OCI-LY7 (cell line): ENCODE measurements at regions not wholly inside any gene's neighbourhood (a gene's known extent, or its start where the extent isn't known, plus 50 kb on each side); places are given as distances from the start of the nearest gene placed in this dataset.

Experiments
- BruUV-seq: library from RNA; stranded (reverse); fragments of 400-500 nt; replicated peaks from 2 replicates; lab custom pipeline; 2021; lab: Mats Ljungman, UMichigan
- CTCF ChIA-PET: fragments of 300-600 bp; sonication (Branson Sonifier 250); formaldehyde crosslinking; loops from one replicate; lab custom pipeline; 2022; ENCODE audit warnings: antibody characterized with exemption; ENCODE audit not compliant: unreplicated experiment; lab: Charles Lee
- POLR2A ChIA-PET: fragments of 300-600 bp; sonication (Branson Sonifier 250); formaldehyde crosslinking; loops from one replicate; lab custom pipeline; 2022; ENCODE audit warnings: antibody characterized with exemption; lab: Charles Lee
- DNase-seq: peaks from one replicate; pipeline ENCODE4 v3.0.0-alpha.2; 2015; ENCODE audit warnings: low spot score
- H2AFZ ChIP-seq: fragments of 200-600 bp; sonication (generic), shearing (Covaris generic); 2 replicates; pipeline ENCODE4 v1.6.1; 2014; ENCODE audit warnings: mild to moderate bottlenecking, antibody characterized with exemption, low read length, moderate library complexity
- H3K27ac ChIP-seq: fragments of 200-600 bp; sonication (generic); 2 replicates; pipeline ENCODE4 v1.5.1; 2014; ENCODE audit warnings: mixed run types, low read depth, mild to moderate bottlenecking, moderate library complexity, low read length, inconsistent platforms; ENCODE audit not compliant: poor library complexity, severe bottlenecking
- H3K36me3 ChIP-seq: fragments of 200-600 bp; sonication (generic); 2 replicates; pipeline ENCODE4 v1.6.1; 2014; ENCODE audit warnings: mild to moderate bottlenecking, antibody characterized with exemption, low read length, moderate library complexity, mixed read lengths; ENCODE audit not compliant: insufficient read depth
- H3K4me1 ChIP-seq: fragments of 200-600 bp; sonication (generic); 2 replicates; pipeline ENCODE4 v1.5.1; 2014; ENCODE audit warnings: mild to moderate bottlenecking, low read length; ENCODE audit not compliant: insufficient read depth, poor library complexity, severe bottlenecking
- H3K4me2 ChIP-seq: fragments of 200-600 bp; sonication (generic); 2 replicates; pipeline ENCODE4 v1.6.1; 2014; ENCODE audit warnings: mild to moderate bottlenecking, low read length
- H3K4me3 ChIP-seq: fragments of 200-600 bp; sonication (generic); 2 replicates; pipeline ENCODE4 v1.5.1; 2014; ENCODE audit warnings: mild to moderate bottlenecking, low read depth, low read length; ENCODE audit not compliant: poor library complexity, severe bottlenecking
- H3K79me2 ChIP-seq: fragments of 200-600 bp; sonication (generic); 2 replicates; pipeline ENCODE4 v1.6.1; 2016; ENCODE audit warnings: low read depth, mild to moderate bottlenecking, low read length, moderate library complexity, mixed read lengths; ENCODE audit not compliant: insufficient read depth
- H3K9me2 ChIP-seq: fragments of 200-600 bp; sonication (generic); 2 replicates; pipeline ENCODE4 v1.6.1; 2016; ENCODE audit warnings: mild to moderate bottlenecking, low read length, mixed read lengths; ENCODE audit not compliant: insufficient read depth
- H3K9me3 ChIP-seq: fragments of 200-600 bp; sonication (generic); 2 replicates; pipeline ENCODE4 v1.6.1; 2014; ENCODE audit warnings: mild to moderate bottlenecking, mixed run types, low read length, mixed read lengths
- H4K20me1 ChIP-seq: fragments of 200-600 bp; sonication (generic); 2 replicates; pipeline ENCODE4 v1.6.1; 2014; ENCODE audit warnings: mild to moderate bottlenecking, antibody characterized with exemption, low read length, moderate library complexity, mixed read lengths; ENCODE audit not compliant: insufficient read depth
- EZH2phosphoT487 ChIP-seq: fragments of 200-600 bp; sonication (generic); IDR thresholded peaks from 2 replicates; pipeline ENCODE4 v1.6.1; 2018; ENCODE audit warnings: low read depth, borderline replicate concordance, mild to moderate bottlenecking, mixed run types, antibody characterized with exemption, low read length, moderate library complexity, mixed read lengths
- intact Hi-C: fragments of 100-400 bp; cut with micrococcal nuclease; formaldehyde crosslinking; loops from one replicate; pipeline ENCODE4 v1.10.0; 2022; ENCODE audit not compliant: unreplicated experiment
- TF ChIP-seq, protein P1 (sequence below): fragments of 200-600 bp; sonication (generic); conservative IDR thresholded peaks from 2 replicates; pipeline ENCODE4 v1.5.1; 2014; ENCODE audit warnings: mild to moderate bottlenecking, antibody characterized with exemption, low read length, moderate library complexity, mixed read lengths

DNA sequence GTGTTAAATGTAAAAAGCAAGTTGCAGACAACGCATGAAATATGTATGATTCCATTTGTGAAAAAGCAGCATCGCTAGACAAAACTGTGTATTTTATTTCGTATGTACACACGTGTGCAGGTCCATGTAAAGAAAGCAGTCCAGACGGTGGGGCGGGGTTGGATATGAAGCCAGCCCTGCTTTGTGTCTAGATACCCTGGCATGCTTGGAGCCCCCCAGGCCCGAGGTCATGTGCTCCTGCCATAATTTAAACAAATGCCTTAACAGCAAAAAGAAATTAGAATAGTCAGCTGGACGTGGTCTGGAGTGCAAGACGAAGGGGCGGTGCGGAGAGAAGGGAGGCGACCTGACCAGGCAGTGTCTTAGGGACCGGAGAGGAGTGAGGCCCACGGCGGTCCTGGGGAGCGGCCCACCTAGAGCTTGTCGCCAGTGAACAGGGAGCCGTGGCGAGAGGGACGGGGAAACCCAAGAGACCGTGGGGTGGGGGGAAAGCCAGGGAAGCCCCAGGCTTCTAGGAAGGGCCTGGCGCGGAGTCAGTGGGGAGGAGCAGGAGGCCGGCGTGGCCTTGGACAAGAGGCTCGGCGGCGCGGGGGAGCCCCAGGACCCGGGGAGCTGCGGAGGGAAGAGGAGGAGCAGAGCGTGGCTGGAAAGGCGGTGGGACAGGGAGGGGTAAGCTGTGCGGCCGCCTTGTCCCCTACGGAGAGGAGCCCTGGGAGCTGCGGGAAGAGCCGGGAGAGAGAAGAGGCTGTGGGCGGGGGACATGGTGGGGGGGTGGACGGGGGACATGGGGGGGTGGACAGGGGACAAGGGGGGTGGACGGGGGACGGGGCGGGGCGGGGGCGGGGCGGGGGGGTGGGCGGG, 118.5 kb upstream of the C14orf180 start:
- Histone ChIP-seq H2AFZ (no peak overlapping the region), H3K79me2 (no peaks in the 10 kb centered on the region), H3K27ac (no peak overlapping the region), H4K20me1 (no peaks in the 10 kb centered on the region), H3K4me2 (no peak overlapping the region), H3K4me3 (no peak overlapping the region), H3K9me3 (no peaks in the 10 kb centered on the region), H3K9me2 (no peaks in the 10 kb centered on the region), H3K4me1 (no peaks in the 10 kb centered on the region), H3K36me3 (no peaks in the 10 kb centered on the region)
- BruUV-seq, result no TSS peak
- TF ChIP-seq, protein P1, sequence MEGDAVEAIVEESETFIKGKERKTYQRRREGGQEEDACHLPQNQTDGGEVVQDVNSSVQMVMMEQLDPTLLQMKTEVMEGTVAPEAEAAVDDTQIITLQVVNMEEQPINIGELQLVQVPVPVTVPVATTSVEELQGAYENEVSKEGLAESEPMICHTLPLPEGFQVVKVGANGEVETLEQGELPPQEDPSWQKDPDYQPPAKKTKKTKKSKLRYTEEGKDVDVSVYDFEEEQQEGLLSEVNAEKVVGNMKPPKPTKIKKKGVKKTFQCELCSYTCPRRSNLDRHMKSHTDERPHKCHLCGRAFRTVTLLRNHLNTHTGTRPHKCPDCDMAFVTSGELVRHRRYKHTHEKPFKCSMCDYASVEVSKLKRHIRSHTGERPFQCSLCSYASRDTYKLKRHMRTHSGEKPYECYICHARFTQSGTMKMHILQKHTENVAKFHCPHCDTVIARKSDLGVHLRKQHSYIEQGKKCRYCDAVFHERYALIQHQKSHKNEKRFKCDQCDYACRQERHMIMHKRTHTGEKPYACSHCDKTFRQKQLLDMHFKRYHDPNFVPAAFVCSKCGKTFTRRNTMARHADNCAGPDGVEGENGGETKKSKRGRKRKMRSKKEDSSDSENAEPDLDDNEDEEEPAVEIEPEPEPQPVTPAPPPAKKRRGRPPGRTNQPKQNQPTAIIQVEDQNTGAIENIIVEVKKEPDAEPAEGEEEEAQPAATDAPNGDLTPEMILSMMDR, result no peak
- TF ChIP-seq EZH2phosphoT487, result no peak
- POLR2A ChIA-PET, result no interaction called here
- no peak for DNase-seq
- CTCF ChIA-PET, result no interaction called here
- intact Hi-C loops, result no loop called here

DNA sequence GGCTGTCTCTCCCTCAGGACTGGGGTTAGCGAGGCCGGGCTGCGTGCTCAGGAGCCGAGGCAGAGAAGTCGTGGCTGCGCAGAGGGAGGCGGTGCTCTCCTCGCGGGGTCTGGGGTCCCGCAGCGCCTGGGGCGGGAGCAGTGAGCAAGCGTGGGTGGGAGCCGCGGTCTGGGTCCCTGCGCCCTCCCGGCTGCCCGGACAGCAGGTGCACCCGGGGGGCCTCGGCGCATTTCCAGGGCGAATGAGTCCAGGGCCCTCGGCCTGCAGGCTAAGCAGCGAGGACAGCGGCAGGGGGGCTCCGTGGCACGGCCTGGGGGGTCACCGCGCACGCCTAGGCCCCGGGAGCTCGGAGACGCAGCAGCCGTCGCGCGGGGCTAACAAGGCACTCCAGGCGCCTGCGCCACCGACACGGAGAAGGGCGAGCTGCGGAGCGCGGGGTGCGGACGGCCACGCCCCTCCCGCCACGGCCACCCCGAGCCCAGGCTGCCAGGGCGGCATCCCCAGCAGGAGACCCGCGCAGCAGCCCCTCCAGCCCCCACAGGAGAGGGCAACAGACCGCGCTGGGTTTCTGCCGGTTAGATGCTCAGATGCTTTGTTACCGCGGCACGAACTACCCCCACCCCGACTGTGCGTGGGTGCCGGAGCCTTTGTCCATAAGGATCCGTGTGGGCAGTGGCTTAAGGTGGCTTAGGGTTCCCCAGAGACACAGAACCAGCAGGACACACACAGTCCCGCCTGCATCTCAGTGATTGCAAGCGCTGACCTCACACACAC, 117.7 kb upstream of the C14orf180 start:
- H3K79me2 ChIP-seq, result no peaks in the 10 kb centered on the region
- H3K36me3 ChIP-seq, result no peaks in the 10 kb centered on the region
- no peak overlapping the region for H2AFZ ChIP-seq
- no peaks in the 10 kb centered on the region for H3K4me1 ChIP-seq
- H4K20me1 ChIP-seq, result no peaks in the 10 kb centered on the region
- H3K9me3 ChIP-seq, result no peaks in the 10 kb centered on the region
- ChIA-PET POLR2A (no interaction called here), CTCF (no interaction called here)
- TF ChIP-seq, protein P1, result no peak
- no peak for TF ChIP-seq EZH2phosphoT487
- DNase-seq, result no peak
- no peaks in the 10 kb centered on the region for H3K9me2 ChIP-seq
- no peak overlapping the region for H3K4me2 ChIP-seq
- intact Hi-C loops, result no loop called here
- no TSS peak for BruUV-seq
- H3K27ac ChIP-seq, result no peak overlapping the region
- no peak overlapping the region for H3K4me3 ChIP-seq
